ENCODE measurements at regions not wholly inside any gene's neighbourhood (a gene's known extent, or its start where the extent isn't known, plus 50 kb on each side); places are given as distances from the start of the nearest gene placed in this dataset.

DNA sequence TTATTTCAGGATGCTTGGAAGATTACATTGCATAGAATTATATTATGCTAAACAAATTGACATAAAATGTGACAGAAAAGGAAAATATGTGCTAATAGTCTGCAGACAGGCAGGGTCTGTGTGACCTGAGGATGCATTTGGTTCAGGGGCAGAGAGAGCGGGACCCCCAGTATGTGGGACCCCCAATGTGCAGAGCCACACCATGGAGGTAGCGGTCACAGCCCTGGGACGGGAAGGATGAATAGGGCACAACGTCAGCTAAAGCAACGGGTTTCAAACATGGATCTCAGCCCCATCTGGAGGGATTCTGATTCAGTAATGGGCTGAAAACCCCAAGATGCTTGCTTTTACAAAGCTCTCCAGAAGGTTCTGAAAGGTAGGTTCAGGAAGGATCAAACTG is 251.8 kb upstream of the ADARB2 start:
- Histone ChIP-seq H3K9me3 (ENCODE audit: control insufficient read depth in 2 of 3, low read length in 3 of 3) (no peaks in the 10 kb centered on the region), H3K27me3 (ENCODE audit: control insufficient read depth in 2 of 2, insufficient read depth in 2 of 2, low read length in 2 of 2) (no peaks in the 10 kb centered on the region), H3K27ac (ENCODE audit: low read depth, low read length) (no peak overlapping the region), H3K4me3 (ENCODE audit: low read length) (no peak overlapping the region), H3K36me3 (ENCODE audit: control insufficient read depth in 2 of 3, insufficient read depth in 3 of 3, low read length in 3 of 3) (no peaks in the 10 kb centered on the region), H3K4me1 (ENCODE audit: control insufficient read depth in 2 of 2, insufficient read depth in 2 of 2, low read length in 2 of 2) (no peaks in the 10 kb centered on the region)
- Mint-ChIP-seq H3K27me3 (peaks cover 0 to 5% (median 4%) of the 10 kb centered on the region in 5 donors), H3K4me1 (no peaks in the 10 kb centered on the region), H3K27ac (peak overlapping the region in 1 of 9 donors; percentile 28), H3K9me3 (peaks cover 0 to 2% (median 0%) of the 10 kb centered on the region in 11 donors), H3K36me3 (no peaks in the 10 kb centered on the region), H3K4me3 (no peak overlapping the region)
- ATAC-seq (no peak), DNase-seq (no peak)
- intact Hi-C loops (cut with micrococcal nuclease) = no loop called here
- CTCF ChIA-PET = no interaction called here
- POLR2A ChIA-PET = no interaction called here

- ChIA-PET POLR2A (no interaction called here), CTCF (no interaction called here)
- no peak overlapping the region for H3K27ac ChIP-seq (ENCODE audit: low read depth, low read length)
- Mint-ChIP-seq H3K4me3 (no peak overlapping the region), H3K9me3 (peaks cover 0 to 15% (median 4%) of the 10 kb centered on the region in 11 donors), H3K36me3 (peaks cover 0 to 5% (median 0%) of the 10 kb centered on the region in 5 donors), H3K27ac (no peak overlapping the region), H3K27me3 (peaks cover 0 to 10% (median 4%) of the 10 kb centered on the region in 5 donors), H3K4me1 (no peaks in the 10 kb centered on the region)
- intact Hi-C loops (cut with micrococcal nuclease) = no loop called here
- ATAC-seq = no peak
- H3K4me1 ChIP-seq (ENCODE audit: control insufficient read depth in 2 of 2, insufficient read depth in 2 of 2, low read length in 2 of 2) = no peaks in the 10 kb centered on the region
- no peaks in the 10 kb centered on the region for H3K27me3 ChIP-seq (ENCODE audit: control insufficient read depth in 2 of 2, insufficient read depth in 2 of 2, low read length in 2 of 2)
- H3K9me3 ChIP-seq (ENCODE audit: control insufficient read depth in 2 of 3, low read length in 3 of 3) = peaks cover 0 to 5% (median 0%) of the 10 kb centered on the region in 3 experiments
- DNase-seq = no peak
- no peaks in the 10 kb centered on the region for H3K36me3 ChIP-seq (ENCODE audit: control insufficient read depth in 2 of 3, insufficient read depth in 3 of 3, low read length in 3 of 3)
- H3K4me3 ChIP-seq (ENCODE audit: low read length) = no peak overlapping the region
These were observed 244.7 kb upstream of the ADARB2 start for GRCh38 chr10:1981976-1982375.

- Histone ChIP-seq H3K4me1 (ENCODE audit: control insufficient read depth in 2 of 2, insufficient read depth in 2 of 2, low read length in 2 of 2) (no peaks in the 10 kb centered on the region), H3K27me3 (ENCODE audit: control insufficient read depth in 2 of 2, insufficient read depth in 2 of 2, low read length in 2 of 2) (no peaks in the 10 kb centered on the region), H3K9me3 (ENCODE audit: control insufficient read depth in 2 of 3, low read length in 3 of 3) (peaks cover 0 to 5% (median 0%) of the 10 kb centered on the region in 3 experiments), H3K27ac (ENCODE audit: low read depth, low read length) (no peak overlapping the region), H3K4me3 (ENCODE audit: low read length) (no peak overlapping the region), H3K36me3 (ENCODE audit: control insufficient read depth in 2 of 3, insufficient read depth in 3 of 3, low read length in 3 of 3) (no peaks in the 10 kb centered on the region)
- no peak overlapping the region for H3K4me3 Mint-ChIP-seq
- CTCF ChIA-PET = no interaction called here
- H3K27ac Mint-ChIP-seq = peak overlapping the region in 1 of 9 donors; percentile 32
- DNase-seq (no peak), ATAC-seq (no peak)
- H3K4me1 Mint-ChIP-seq = no peaks in the 10 kb centered on the region
- intact Hi-C loops (cut with micrococcal nuclease) = no loop called here
- H3K9me3 Mint-ChIP-seq = peaks cover 0 to 15% (median 4%) of the 10 kb centered on the region in 11 donors
- H3K36me3 Mint-ChIP-seq = peaks cover 0 to 5% (median 0%) of the 10 kb centered on the region in 5 donors
- POLR2A ChIA-PET = interaction anchor here (1.0 kb wide), 1 partner anchor 14 kb away, joined by 3 read pairs; no protein-coding TSS in a partner anchor
- peaks cover 0 to 10% (median 4%) of the 10 kb centered on the region in 5 donors for H3K27me3 Mint-ChIP-seq
These were observed 243.1 kb upstream of the ADARB2 start for GRCh38 chr10:1980459-1980858.

GRCh38 chr10:1978584-1978983 is 241.3 kb upstream of the ADARB2 start:
- H3K4me3 ChIP-seq (ENCODE audit: low read length) = no peak overlapping the region
- ChIA-PET POLR2A (no interaction called here), CTCF (no interaction called here)
- Mint-ChIP-seq H3K4me3 (no peak overlapping the region), H3K27ac (no peak overlapping the region), H3K4me1 (no peaks in the 10 kb centered on the region), H3K36me3 (peaks cover 0 to 5% (median 0%) of the 10 kb centered on the region in 5 donors), H3K27me3 (peaks cover 0 to 6% (median 0%) of the 10 kb centered on the region in 5 donors), H3K9me3 (peaks cover 0 to 15% (median 4%) of the 10 kb centered on the region in 11 donors)
- no peaks in the 10 kb centered on the region for H3K36me3 ChIP-seq (ENCODE audit: control insufficient read depth in 2 of 3, insufficient read depth in 3 of 3, low read length in 3 of 3)
- no peaks in the 10 kb centered on the region for H3K27me3 ChIP-seq (ENCODE audit: control insufficient read depth in 2 of 2, insufficient read depth in 2 of 2, low read length in 2 of 2)
- no peak for ATAC-seq
- no peak for DNase-seq
- intact Hi-C loops (cut with micrococcal nuclease) = no loop called here
- no peaks in the 10 kb centered on the region for H3K4me1 ChIP-seq (ENCODE audit: control insufficient read depth in 2 of 2, insufficient read depth in 2 of 2, low read length in 2 of 2)
- no peak overlapping the region for H3K27ac ChIP-seq (ENCODE audit: low read depth, low read length)
- peaks cover 0 to 5% (median 0%) of the 10 kb centered on the region in 3 experiments for H3K9me3 ChIP-seq (ENCODE audit: control insufficient read depth in 2 of 3, low read length in 3 of 3)

DNA sequence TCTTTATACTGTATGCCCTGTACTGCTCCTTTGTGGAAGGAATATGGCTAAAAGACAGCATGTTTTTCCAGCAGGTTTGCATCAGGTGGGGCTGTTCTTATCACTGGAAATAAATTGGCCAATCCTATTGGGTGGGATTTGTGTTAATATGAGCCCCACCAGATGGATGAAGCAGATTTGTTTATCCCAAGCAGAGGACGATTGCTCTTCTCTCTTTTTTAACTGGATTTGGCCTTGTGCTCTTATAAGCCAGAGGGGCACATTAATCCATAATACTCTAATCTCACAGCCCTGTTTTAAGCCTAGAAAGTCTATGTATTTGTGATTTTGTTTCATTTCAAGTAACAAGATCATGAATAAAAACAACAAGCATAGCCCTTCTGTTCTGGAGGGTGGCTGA is 240.1 kb upstream of the ADARB2 start:
- H3K9me3 Mint-ChIP-seq = peaks cover 0 to 15% (median 3%) of the 10 kb centered on the region in 11 donors
- POLR2A ChIA-PET = no interaction called here
- H3K36me3 ChIP-seq (ENCODE audit: control insufficient read depth in 2 of 3, insufficient read depth in 3 of 3, low read length in 3 of 3) = no peaks in the 10 kb centered on the region
- no peak overlapping the region for H3K27ac ChIP-seq (ENCODE audit: low read depth, low read length)
- H3K4me1 Mint-ChIP-seq = no peaks in the 10 kb centered on the region
- peaks cover 0 to 5% (median 0%) of the 10 kb centered on the region in 3 experiments for H3K9me3 ChIP-seq (ENCODE audit: control insufficient read depth in 2 of 3, low read length in 3 of 3)
- H3K4me3 Mint-ChIP-seq = no peak overlapping the region
- intact Hi-C loops (cut with micrococcal nuclease) = no loop called here
- no peaks in the 10 kb centered on the region for H3K27me3 ChIP-seq (ENCODE audit: control insufficient read depth in 2 of 2, insufficient read depth in 2 of 2, low read length in 2 of 2)
- H3K27ac Mint-ChIP-seq = no peak overlapping the region
- no peak for ATAC-seq
- DNase-seq = no peak
- H3K4me1 ChIP-seq (ENCODE audit: control insufficient read depth in 2 of 2, insufficient read depth in 2 of 2, low read length in 2 of 2) = no peaks in the 10 kb centered on the region
- H3K27me3 Mint-ChIP-seq = peaks cover 0 to 6% (median 0%) of the 10 kb centered on the region in 5 donors
- CTCF ChIA-PET = no interaction called here
- no peak overlapping the region for H3K4me3 ChIP-seq (ENCODE audit: low read length)
- H3K36me3 Mint-ChIP-seq = peaks cover 0 to 5% (median 0%) of the 10 kb centered on the region in 5 donors

- ATAC-seq (no peak), DNase-seq (no peak)
- CTCF ChIA-PET = no interaction called here
These were observed 235.1 kb upstream of the ADARB2 start for GRCh38 chr10:1972406-1972805.

DNA sequence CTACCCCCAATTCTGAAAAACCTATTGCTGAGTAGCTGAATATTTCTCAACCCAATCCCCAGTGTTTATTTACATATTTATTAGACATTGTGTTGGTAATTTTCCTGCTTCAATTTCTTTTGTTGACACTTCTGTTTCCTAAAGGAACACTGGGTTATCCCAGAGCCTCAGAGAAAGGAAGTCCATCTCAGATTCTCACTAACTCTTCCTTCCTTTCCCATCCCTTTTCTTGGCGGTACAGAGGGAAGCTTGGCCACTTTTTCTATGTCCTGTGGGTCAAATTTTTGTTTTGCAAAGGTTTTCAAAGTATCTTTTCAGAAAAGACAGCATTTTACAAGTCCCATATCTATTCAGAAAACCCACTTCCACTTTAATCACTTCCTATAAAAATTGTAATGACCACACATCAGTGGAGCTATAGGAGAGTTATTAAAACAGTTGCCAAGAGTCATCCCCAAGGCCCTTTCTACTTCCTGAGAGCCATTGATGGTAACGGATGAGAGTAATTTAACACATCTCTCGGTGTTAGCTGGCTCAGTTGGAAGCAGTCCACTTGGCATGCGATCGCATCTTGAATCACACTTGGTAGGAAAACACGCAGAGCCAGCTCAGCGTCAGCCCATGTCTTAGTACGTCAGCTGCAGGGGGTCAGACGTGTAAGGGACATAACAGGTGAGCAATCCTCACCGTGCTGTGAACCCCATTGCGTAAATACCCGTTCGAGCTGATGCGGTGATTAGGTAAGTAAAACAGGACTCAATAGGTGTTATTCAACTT is 231.1 kb upstream of the ADARB2 start:
- intact Hi-C loops (cut with micrococcal nuclease) = no loop called here
- H3K4me1 Mint-ChIP-seq = no peaks in the 10 kb centered on the region
- no peak for DNase-seq
- Histone ChIP-seq H3K9me3 (ENCODE audit: control insufficient read depth in 2 of 3, low read length in 3 of 3) (peaks cover 0 to 3% (median 0%) of the 10 kb centered on the region in 3 experiments), H3K27ac (ENCODE audit: low read depth, low read length) (no peak overlapping the region), H3K27me3 (ENCODE audit: control insufficient read depth in 2 of 2, insufficient read depth in 2 of 2, low read length in 2 of 2) (no peaks in the 10 kb centered on the region), H3K4me3 (ENCODE audit: low read length) (no peak overlapping the region), H3K4me1 (ENCODE audit: control insufficient read depth in 2 of 2, insufficient read depth in 2 of 2, low read length in 2 of 2) (no peaks in the 10 kb centered on the region), H3K36me3 (ENCODE audit: control insufficient read depth in 2 of 3, insufficient read depth in 3 of 3, low read length in 3 of 3) (no peaks in the 10 kb centered on the region)
- H3K9me3 Mint-ChIP-seq = peaks cover 0 to 4% (median 0%) of the 10 kb centered on the region in 11 donors
- H3K27ac Mint-ChIP-seq = no peak overlapping the region
- ATAC-seq = no peak
- ChIA-PET CTCF (no interaction called here), POLR2A (no interaction called here)
- H3K4me3 Mint-ChIP-seq = no peak overlapping the region
- H3K27me3 Mint-ChIP-seq = peaks cover 0 to 7% (median 0%) of the 10 kb centered on the region in 5 donors
- H3K36me3 Mint-ChIP-seq = peaks cover 0 to 4% (median 0%) of the 10 kb centered on the region in 5 donors

More at GRCh38 chr10:1972406-1972805, 235.1 kb upstream of the ADARB2 start:
- POLR2A ChIA-PET = no interaction called here
- no peaks in the 10 kb centered on the region for H3K27me3 ChIP-seq (ENCODE audit: control insufficient read depth in 2 of 2, insufficient read depth in 2 of 2, low read length in 2 of 2)
- H3K27ac ChIP-seq (ENCODE audit: low read depth, low read length) = no peak overlapping the region
- Mint-ChIP-seq H3K36me3 (peaks cover 0 to 4% (median 0%) of the 10 kb centered on the region in 5 donors), H3K27me3 (peaks cover 0 to 7% (median 0%) of the 10 kb centered on the region in 5 donors), H3K27ac (no peak overlapping the region), H3K4me3 (no peak overlapping the region), H3K9me3 (peaks cover 0 to 4% (median 0%) of the 10 kb centered on the region in 11 donors), H3K4me1 (no peaks in the 10 kb centered on the region)
- H3K4me3 ChIP-seq (ENCODE audit: low read length) = no peak overlapping the region
- H3K36me3 ChIP-seq (ENCODE audit: control insufficient read depth in 2 of 3, insufficient read depth in 3 of 3, low read length in 3 of 3) = no peaks in the 10 kb centered on the region
- H3K4me1 ChIP-seq (ENCODE audit: control insufficient read depth in 2 of 2, insufficient read depth in 2 of 2, low read length in 2 of 2) = no peaks in the 10 kb centered on the region
- intact Hi-C loops (cut with micrococcal nuclease) = no loop called here
- H3K9me3 ChIP-seq (ENCODE audit: control insufficient read depth in 2 of 3, low read length in 3 of 3) = peaks cover 0 to 3% (median 0%) of the 10 kb centered on the region in 3 experiments

Measured in naive thymus-derived CD4-positive, alpha-beta T cell (primary cell).